GM21381 (cell line): ENCODE measurements at regions not wholly inside any gene's neighbourhood (a gene's known extent, or its start where the extent isn't known, plus 50 kb on each side); places are given as distances from the start of the nearest gene placed in this dataset.

Experiments
- ATAC-seq: cut with Tn5 transposase; IDR thresholded peaks from one replicate; pipeline ENCODE4 v1.9.1; 2021; ENCODE audit warnings: mild to moderate bottlenecking, moderate library complexity; ENCODE audit not compliant: unreplicated experiment

- no peak for ATAC-seq
Observed at GRCh38 chr1:5575396-5575940, 416.8 kb downstream of the NPHP4 start.

- no peak for ATAC-seq
Observed at GRCh38 chr1:5574641-5575040, 417.6 kb downstream of the NPHP4 start.

GRCh38 chr1:5572794-5573193 lies 419.4 kb downstream of the NPHP4 start:
- ATAC-seq, result no peak

GRCh38 chr1:5571861-5572401 lies 420.3 kb downstream of the NPHP4 start:
- no peak for ATAC-seq

- no peak for ATAC-seq
Observed at GRCh38 chr1:5571438-5571837, 420.8 kb downstream of the NPHP4 start.

- ATAC-seq, result no peak
Observed at GRCh38 chr1:5570931-5571330, 421.3 kb downstream of the NPHP4 start.

GRCh38 chr1:5568321-5568720 lies 423.9 kb downstream of the NPHP4 start:
- ATAC-seq, result no peak

- no peak for ATAC-seq
Observed at GRCh38 chr1:5567839-5568238, 424.4 kb downstream of the NPHP4 start.

- ATAC-seq, result no peak
Observed at GRCh38 chr1:5566924-5567323, 425.3 kb downstream of the NPHP4 start.

GRCh38 chr1:5565281-5566125 lies 426.7 kb downstream of the NPHP4 start:
- no peak for ATAC-seq

GRCh38 chr1:5564578-5565257 lies 427.5 kb downstream of the NPHP4 start:
- ATAC-seq, result no peak

GRCh38 chr1:5563861-5564577 lies 428.2 kb downstream of the NPHP4 start:
- no peak for ATAC-seq

- ATAC-seq, result no peak
Observed at GRCh38 chr1:5562769-5563168, 429.5 kb downstream of the NPHP4 start.

- no peak for ATAC-seq
Observed at GRCh38 chr1:5562331-5562730, 429.9 kb downstream of the NPHP4 start.

- ATAC-seq, result no peak
Observed at GRCh38 chr1:5559078-5559477, 433.1 kb downstream of the NPHP4 start.

- no peak for ATAC-seq
Observed at GRCh38 chr1:5555853-5556252, 436.4 kb downstream of the NPHP4 start.

- no peak for ATAC-seq
Observed at GRCh38 chr1:5554784-5555183, 437.4 kb downstream of the NPHP4 start.

GRCh38 chr1:5554111-5554510 lies 438.1 kb downstream of the NPHP4 start:
- no peak for ATAC-seq

GRCh38 chr1:5552787-5553484 lies 439.3 kb downstream of the NPHP4 start:
- ATAC-seq, result no peak

GRCh38 chr1:5551274-5551975 lies 440.8 kb downstream of the NPHP4 start:
- ATAC-seq, result no peak
